ENCODE measurements at regions not wholly inside any gene's neighbourhood (a gene's known extent, or its start where the extent isn't known, plus 50 kb on each side); places are given as distances from the start of the nearest gene placed in this dataset.

- peaks cover 0 to 6% (median 0%) of the 10 kb centered on the region in 12 donors for H3K9me3 ChIP-seq
- H3K4me3 ChIP-seq: no peak overlapping the region
- peaks cover 0 to 7% (median 0%) of the 10 kb centered on the region in 9 donors for H3K27me3 ChIP-seq
- 60 to 82% (median 74%) methylated on average over 3 of the region's 3 CpGs for WGBS, 4 donors
- H3K27ac ChIP-seq: no peak overlapping the region
- ATAC-seq: no peak
- no peak for DNase-seq
- TF ChIP-seq POLR2A (IDR thresholded peaks at IDR 0.05): no peak
- TF ChIP-seq CTCF (IDR thresholded peaks at IDR 0.05): no peak
- no peaks in the 10 kb centered on the region for H3K36me3 ChIP-seq
- intact Hi-C loops (cut with DNase I): no loop called here
- H3K4me1 ChIP-seq: no peaks in the 10 kb centered on the region
These were observed 1280.9 kb downstream of the AACS start for GRCh38 chr12:126346087-126346486.

DNA sequence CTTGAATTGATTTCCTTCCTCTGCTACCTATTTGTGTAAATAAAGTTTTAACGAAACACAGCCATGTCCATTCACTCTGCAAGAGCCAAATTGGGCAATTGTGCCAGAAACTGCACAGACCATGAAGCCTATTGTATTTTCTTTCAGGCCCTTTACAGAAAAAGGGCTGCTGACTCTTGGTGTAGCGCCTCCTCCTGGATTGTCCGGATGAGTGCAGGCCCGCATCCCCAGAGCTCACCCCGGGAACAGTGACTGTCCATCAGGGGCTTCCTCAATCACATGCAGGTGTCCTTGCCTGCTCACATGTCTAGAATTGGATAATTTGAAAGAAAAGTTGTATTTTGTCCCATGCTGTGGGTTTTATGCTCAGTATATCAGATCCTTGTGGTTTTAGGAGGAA, 1282.2 kb downstream of the AACS start:
- Histone ChIP-seq H3K27me3 (peaks cover 0 to 7% (median 0%) of the 10 kb centered on the region in 9 donors), H3K9me3 (peaks cover 0 to 6% (median 0%) of the 10 kb centered on the region in 12 donors), H3K4me1 (no peaks in the 10 kb centered on the region), H3K27ac (no peak overlapping the region), H3K36me3 (no peaks in the 10 kb centered on the region), H3K4me3 (no peak overlapping the region)
- TF ChIP-seq CTCF (IDR thresholded peaks at IDR 0.05) (no peak), POLR2A (IDR thresholded peaks at IDR 0.05) (no peak)
- 51 to 73% (median 62%) methylated on average over 5 of the region's 5 CpGs for WGBS, 4 donors
- ATAC-seq (no peak), DNase-seq (no peak)
- intact Hi-C loops (cut with DNase I): no loop called here

DNA sequence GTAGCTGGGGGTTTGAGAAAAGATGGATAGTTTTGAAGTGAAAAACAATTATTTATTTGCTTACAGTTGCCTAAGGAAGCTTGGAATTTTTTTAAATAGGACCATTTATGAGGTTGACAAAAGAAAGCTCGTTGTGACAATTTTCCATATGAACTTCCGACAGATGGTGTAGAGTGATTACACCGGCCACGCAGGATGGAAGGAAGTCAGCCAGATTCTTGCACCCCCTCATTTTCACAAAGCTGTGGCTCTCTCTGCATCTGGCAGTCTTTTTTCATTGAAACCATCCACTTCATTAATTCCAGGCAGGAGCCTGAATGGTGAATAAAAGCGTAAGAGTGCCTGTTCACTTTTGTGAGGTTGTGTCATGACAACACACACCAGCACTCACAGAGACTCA, 1284.1 kb downstream of the AACS start:
- no peaks in the 10 kb centered on the region for H3K27me3 ChIP-seq
- DNase-seq (no peak), ATAC-seq (no peak)
- H3K4me3 ChIP-seq: no peak overlapping the region
- TF ChIP-seq POLR2A (IDR thresholded peaks at IDR 0.05): no peak
- TF ChIP-seq CTCF (IDR thresholded peaks at IDR 0.05): no peak
- intact Hi-C loops (cut with DNase I): no loop called here
- H3K9me3 ChIP-seq: peaks cover 0 to 9% (median 0%) of the 10 kb centered on the region in 12 donors
- H3K4me1 ChIP-seq: no peaks in the 10 kb centered on the region
- WGBS, 4 donors: 76 to 87% (median 82%) methylated on average over 5 of the region's 5 CpGs
- H3K36me3 ChIP-seq: no peaks in the 10 kb centered on the region
- no peak overlapping the region for H3K27ac ChIP-seq

DNA sequence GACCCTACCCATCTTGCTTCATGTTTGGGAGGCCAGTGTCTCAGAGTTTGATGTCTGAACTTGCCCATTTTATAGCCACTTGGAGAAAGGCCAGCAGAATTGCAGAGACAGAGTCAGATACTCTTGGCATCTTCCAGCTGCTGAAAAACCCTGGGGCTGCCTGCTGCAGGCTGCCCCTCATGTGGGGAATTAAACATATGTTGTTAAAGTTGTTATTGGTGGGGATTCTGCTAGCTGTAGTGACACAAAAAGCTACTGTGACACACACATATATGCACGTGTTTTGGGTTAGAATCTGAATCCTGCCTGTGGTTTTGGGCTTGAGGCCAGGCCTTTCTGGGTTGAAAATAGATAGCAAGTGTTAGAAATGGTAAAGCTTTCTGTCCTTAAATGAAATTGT, 1288.4 kb downstream of the AACS start:
- ATAC-seq: no peak
- Histone ChIP-seq H3K27ac (no peak overlapping the region), H3K36me3 (no peaks in the 10 kb centered on the region), H3K27me3 (no peaks in the 10 kb centered on the region), H3K4me1 (no peaks in the 10 kb centered on the region), H3K4me3 (no peak overlapping the region), H3K9me3 (peaks cover 0 to 16% (median 0%) of the 10 kb centered on the region in 12 donors)
- no peak for DNase-seq
- no peak for TF ChIP-seq POLR2A (IDR thresholded peaks at IDR 0.05)
- TF ChIP-seq CTCF (IDR thresholded peaks at IDR 0.05): no peak
- intact Hi-C loops (cut with DNase I): no loop called here
- WGBS, 4 donors: 30 to 45% (median 38%) methylated on average over 1 of the region's 1 CpG

All from heart left ventricle (tissue), 16 donors.